ENCODE measurements at regions not wholly inside any gene's neighbourhood (a gene's known extent, or its start where the extent isn't known, plus 50 kb on each side); places are given as distances from the start of the nearest gene placed in this dataset.

- H3K56ac ChIP-seq (ENCODE audit: extremely low read depth, insufficient read depth, low read length), result no peak overlapping the region
- H4K5ac ChIP-seq (ENCODE audit: low read depth, low read length), result no peak overlapping the region
- intact Hi-C loops (cut with micrococcal nuclease) (no loop called here), in situ Hi-C loops (cut with MboI; ENCODE audit: low sequenced_read_pairs) (no loop called here), dilution Hi-C loops (cut with HindIII; ENCODE audit: low sequenced_read_pairs, unreplicated experiment) (no loop called here)
- no peak overlapping the region for H3K4ac ChIP-seq (ENCODE audit: low read depth, low read length)
- no peak overlapping the region for H3K9ac ChIP-seq (ENCODE audit: low read depth, low read length)
- no peak overlapping the region for H2AK9ac ChIP-seq (replicated peaks; ENCODE audit: low read depth, low read length, poor library complexity)
- WGBS, 2 experiments (ENCODE audit: extremely low coverage in 2 of 2, insufficient read length in 1 of 2), result 29% methylated on average over 1 of the region's 6 CpGs; no CpG with 5 or more reads in 1 of the 2 experiments
- no peak overlapping the region for H3K27ac ChIP-seq (ENCODE audit: insufficient read depth, low read length)
- no peak overlapping the region for H3K14ac ChIP-seq (replicated peaks; ENCODE audit: low read depth, low read length)
- no peaks in the 10 kb centered on the region for H3K9me1 ChIP-seq (ENCODE audit: insufficient read depth, low read length)
- H2AFZ ChIP-seq (replicated peaks; ENCODE audit: low read length, poor library complexity), result no peak overlapping the region
- no TSS peak for BruUV-seq (replicated peaks)
- no peak overlapping the region for H2BK120ac ChIP-seq (ENCODE audit: low read depth, low read length)
- peaks cover 41% of the 10 kb centered on the region for H3K9me3 ChIP-seq (ENCODE audit: control insufficient read depth, insufficient read depth, low read length)
- H3K27me3 ChIP-seq (ENCODE audit: control insufficient read depth, insufficient read depth, low read length), result no peaks in the 10 kb centered on the region
- H2BK5ac ChIP-seq (ENCODE audit: low read depth, low read length, poor library complexity, severe bottlenecking), result no peak overlapping the region
- ChIA-PET CTCF (no interaction called here), POLR2A (ENCODE audit: unreplicated experiment) (no interaction called here)
- DNase-seq, result no peak
- no peak overlapping the region for H4K91ac ChIP-seq (ENCODE audit: insufficient read depth, low read depth, low read length)
- H2BK15ac ChIP-seq (ENCODE audit: low read depth, low read length), result no peak overlapping the region
- no peak overlapping the region for H2BK20ac ChIP-seq (ENCODE audit: low read depth, low read length)
- no peaks in the 10 kb centered on the region for H3K4me1 ChIP-seq (ENCODE audit: control insufficient read depth, insufficient read depth, low read length)
- H3K4me3 ChIP-seq (ENCODE audit: insufficient read depth, low read depth, low read length), result no peak overlapping the region
- H4K8ac ChIP-seq (ENCODE audit: low read depth in 2 of 2, low read length in 2 of 2), result no peak overlapping the region
- ATAC-seq (ENCODE audit: low read depth), result no peak
- no peaks in the 10 kb centered on the region for H3K36me3 ChIP-seq (ENCODE audit: control insufficient read depth, insufficient read depth, low read length)
- H3K18ac ChIP-seq (ENCODE audit: low read depth, low read length), result no peak overlapping the region
- no peak overlapping the region for H3K23ac ChIP-seq (ENCODE audit: low read depth, low read length)
- H2AK5ac ChIP-seq (ENCODE audit: low read depth, low read length), result no peak overlapping the region
- no peaks in the 10 kb centered on the region for H4K20me1 ChIP-seq (ENCODE audit: insufficient read depth, low read length)
- TF ChIP-seq RCOR1 (IDR thresholded peaks at IDR 0.05; ENCODE audit: insufficient replicate concordance, low read length) (no peak), RAD21 (IDR thresholded peaks at IDR 0.05; ENCODE audit: low read length) (no peak), FOS (IDR thresholded peaks at IDR 0.05; ENCODE audit: low read depth, low read length) (no peak), CHD1 (IDR thresholded peaks at IDR 0.05; ENCODE audit: low read depth, low read length) (no peak), CTCF (conservative IDR thresholded peaks at IDR 0.05; ENCODE audit: low read depth, low read length) (no peak), MAZ (IDR thresholded peaks at IDR 0.05; ENCODE audit: borderline replicate concordance, low read depth, low read length) (no peak), USF2 (IDR thresholded peaks at IDR 0.05; ENCODE audit: low read depth, low read length) (no peak), MXI1 (IDR thresholded peaks at IDR 0.05; ENCODE audit: borderline replicate concordance, low read depth, low read length) (no peak), MAFK (IDR thresholded peaks at IDR 0.05; ENCODE audit: low read depth, low read length) (no peak), BHLHE40 (IDR thresholded peaks at IDR 0.05; ENCODE audit: low read depth, low read length) (no peak), CEBPB (IDR thresholded peaks at IDR 0.05; ENCODE audit: low read depth, low read length) (no peak), POLR2A (IDR thresholded peaks at IDR 0.05; ENCODE audit: low read depth, low read length) (no peak), NFE2L2 (IDR thresholded peaks at IDR 0.05; ENCODE audit: low read depth, low read length) (no peak)
- H3K79me1 ChIP-seq (ENCODE audit: low read depth in 1 of 2, low read length in 2 of 2), result no peaks in the 10 kb centered on the region
- H3K4me2 ChIP-seq (ENCODE audit: low read depth, low read length), result no peak overlapping the region
Observed at GRCh38 chr22:48378673-48379072, 1449.0 kb downstream of the BRD1 start.

Measured in IMR-90 (cell line).